ENCODE measurements at regions not wholly inside any gene's neighbourhood (a gene's known extent, or its start where the extent isn't known, plus 50 kb on each side); places are given as distances from the start of the nearest gene placed in this dataset.
"Not testable (repeated sequence)": the region's sequence is repeated elsewhere in the genome, so short reads cannot be mapped to it uniquely, and the experiment has no call there.

DNA sequence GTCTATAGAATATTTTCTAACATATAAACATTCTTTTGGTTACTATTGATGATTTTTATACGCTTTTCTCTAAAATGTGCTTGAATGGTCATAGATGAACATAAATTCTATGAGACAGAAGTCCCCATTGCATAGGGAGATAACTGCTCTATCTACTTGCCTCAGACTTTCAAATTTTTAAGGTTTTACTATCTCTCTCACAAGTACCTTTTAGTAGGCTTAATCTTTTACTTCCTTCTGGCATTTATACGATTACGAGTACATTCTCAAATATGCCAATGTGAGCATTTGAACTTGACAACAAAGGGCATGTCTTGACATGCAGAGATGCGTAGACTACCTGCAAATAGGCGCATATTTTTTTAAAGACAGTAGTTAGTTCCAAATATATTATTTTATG lies 935.9 kb upstream of the LRATD1 start:
- DNase-seq, result no peak
- H3K27ac ChIP-seq (ENCODE audit: low read length), result no peak overlapping the region

DNA sequence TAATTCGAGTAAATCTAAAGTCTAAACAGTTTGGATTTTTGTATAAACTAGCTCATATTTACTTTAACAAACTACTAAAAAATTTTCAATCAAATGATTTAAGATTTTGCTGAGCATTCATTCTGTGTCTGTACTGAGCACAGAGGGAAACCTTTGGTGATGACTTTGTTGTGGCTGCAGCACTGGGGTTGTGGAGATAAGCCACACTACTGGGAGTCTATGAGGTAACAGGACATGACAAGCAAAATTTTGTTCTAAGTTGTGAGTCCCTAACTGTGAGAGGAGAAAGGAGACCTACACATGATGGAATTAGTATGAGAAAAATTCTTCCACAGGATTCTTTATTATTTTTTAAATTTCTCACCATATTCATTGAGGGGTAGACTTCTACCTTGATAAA lies 933.7 kb upstream of the LRATD1 start:
- no peak overlapping the region for H3K27ac ChIP-seq (ENCODE audit: low read length)
- no peak for DNase-seq
- TF ChIP-seq EZH2phosphoT487 (IDR thresholded peaks at IDR 0.05; ENCODE audit: low read length), result no peak
- TF ChIP-seq, protein P1, sequence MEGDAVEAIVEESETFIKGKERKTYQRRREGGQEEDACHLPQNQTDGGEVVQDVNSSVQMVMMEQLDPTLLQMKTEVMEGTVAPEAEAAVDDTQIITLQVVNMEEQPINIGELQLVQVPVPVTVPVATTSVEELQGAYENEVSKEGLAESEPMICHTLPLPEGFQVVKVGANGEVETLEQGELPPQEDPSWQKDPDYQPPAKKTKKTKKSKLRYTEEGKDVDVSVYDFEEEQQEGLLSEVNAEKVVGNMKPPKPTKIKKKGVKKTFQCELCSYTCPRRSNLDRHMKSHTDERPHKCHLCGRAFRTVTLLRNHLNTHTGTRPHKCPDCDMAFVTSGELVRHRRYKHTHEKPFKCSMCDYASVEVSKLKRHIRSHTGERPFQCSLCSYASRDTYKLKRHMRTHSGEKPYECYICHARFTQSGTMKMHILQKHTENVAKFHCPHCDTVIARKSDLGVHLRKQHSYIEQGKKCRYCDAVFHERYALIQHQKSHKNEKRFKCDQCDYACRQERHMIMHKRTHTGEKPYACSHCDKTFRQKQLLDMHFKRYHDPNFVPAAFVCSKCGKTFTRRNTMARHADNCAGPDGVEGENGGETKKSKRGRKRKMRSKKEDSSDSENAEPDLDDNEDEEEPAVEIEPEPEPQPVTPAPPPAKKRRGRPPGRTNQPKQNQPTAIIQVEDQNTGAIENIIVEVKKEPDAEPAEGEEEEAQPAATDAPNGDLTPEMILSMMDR (IDR thresholded peaks at IDR 0.05; ENCODE audit: low read length), result no peak
- no peak for TF ChIP-seq EZH2 (optimal IDR thresholded peaks at IDR 0.05; ENCODE audit: low read depth, low read length)
- no peak overlapping the region for H3K4me2 ChIP-seq (ENCODE audit: low read depth, low read length)
- no peaks in the 10 kb centered on the region for H3K9me2 ChIP-seq (replicated peaks; ENCODE audit: insufficient read depth, low read length)
- no peaks in the 10 kb centered on the region for H3F3A ChIP-seq (ENCODE audit: insufficient read depth, low read length)
- H4K20me1 ChIP-seq (ENCODE audit: insufficient read depth, low read length), result no peaks in the 10 kb centered on the region
- H3K79me2 ChIP-seq (ENCODE audit: low read length), result no peaks in the 10 kb centered on the region
- no peaks in the 10 kb centered on the region for H3K27me3 ChIP-seq (replicated peaks; ENCODE audit: insufficient read depth, low read length)
- H3K4me3 ChIP-seq (ENCODE audit: low read length), result no peak overlapping the region
- no peaks in the 10 kb centered on the region for H3K9me3 ChIP-seq (replicated peaks; ENCODE audit: insufficient read depth, low read length)
- no peak overlapping the region for H3K9ac ChIP-seq (ENCODE audit: low read length)
- H3K36me3 ChIP-seq (replicated peaks; ENCODE audit: insufficient read depth, low read length), result no peaks in the 10 kb centered on the region
- no peaks in the 10 kb centered on the region for H3K4me1 ChIP-seq (ENCODE audit: low read length)
- H2AFZ ChIP-seq (ENCODE audit: low read length), result no peak overlapping the region

More for the DNA sequence above, 935.9 kb upstream of the LRATD1 start:
- Histone ChIP-seq H3K79me2 (ENCODE audit: low read length) (no peaks in the 10 kb centered on the region), H4K20me1 (ENCODE audit: insufficient read depth, low read length) (no peaks in the 10 kb centered on the region), H3K4me1 (ENCODE audit: low read length) (no peaks in the 10 kb centered on the region), H3K9me3 (replicated peaks; ENCODE audit: insufficient read depth, low read length) (no peaks in the 10 kb centered on the region), H3K9ac (ENCODE audit: low read length) (no peak overlapping the region), H3K4me2 (ENCODE audit: low read depth, low read length) (no peak overlapping the region), H3F3A (ENCODE audit: insufficient read depth, low read length) (no peaks in the 10 kb centered on the region), H3K36me3 (replicated peaks; ENCODE audit: insufficient read depth, low read length) (no peaks in the 10 kb centered on the region), H3K27me3 (replicated peaks; ENCODE audit: insufficient read depth, low read length) (no peaks in the 10 kb centered on the region), H2AFZ (ENCODE audit: low read length) (no peak overlapping the region), H3K9me2 (replicated peaks; ENCODE audit: insufficient read depth, low read length) (no peaks in the 10 kb centered on the region), H3K4me3 (ENCODE audit: low read length) (no peak overlapping the region)
- TF ChIP-seq, protein P1 (IDR thresholded peaks at IDR 0.05; ENCODE audit: low read length), result no peak
- TF ChIP-seq EZH2 (optimal IDR thresholded peaks at IDR 0.05; ENCODE audit: low read depth, low read length), result no peak
- no peak for TF ChIP-seq EZH2phosphoT487 (IDR thresholded peaks at IDR 0.05; ENCODE audit: low read length)

DNA sequence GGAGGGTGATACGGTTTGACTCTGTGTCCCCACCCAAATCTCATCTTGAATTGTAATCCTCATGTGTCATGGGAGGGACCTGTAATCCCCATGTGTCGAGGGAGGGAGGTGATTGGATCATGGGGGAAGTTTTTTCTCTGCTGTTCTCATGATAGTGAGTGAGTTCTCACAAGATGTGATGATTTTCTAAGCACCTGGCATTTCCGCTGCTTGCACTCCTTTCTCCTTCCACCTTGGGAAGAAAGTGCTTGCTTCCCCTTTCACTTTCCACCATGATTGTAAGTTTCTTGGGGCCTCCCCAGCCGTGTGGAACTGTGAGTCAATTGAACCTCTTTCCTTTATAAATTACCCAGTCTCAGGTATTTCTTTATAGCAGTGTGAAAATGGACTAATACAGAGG lies 932.6 kb upstream of the LRATD1 start:
- not testable (repeated sequence) for H3K9me3 ChIP-seq (replicated peaks; ENCODE audit: insufficient read depth, low read length); H3K36me3 ChIP-seq (replicated peaks; ENCODE audit: insufficient read depth, low read length); H3K9me2 ChIP-seq (replicated peaks; ENCODE audit: insufficient read depth, low read length); H3K27me3 ChIP-seq (replicated peaks; ENCODE audit: insufficient read depth, low read length); H3K4me2 ChIP-seq (ENCODE audit: low read depth, low read length); H3K79me2 ChIP-seq (ENCODE audit: low read length); H4K20me1 ChIP-seq (ENCODE audit: insufficient read depth, low read length); H3K4me1 ChIP-seq (ENCODE audit: low read length); DNase-seq; H3F3A ChIP-seq (ENCODE audit: insufficient read depth, low read length); H2AFZ ChIP-seq (ENCODE audit: low read length); H3K27ac ChIP-seq (ENCODE audit: low read length); H3K4me3 ChIP-seq (ENCODE audit: low read length); H3K9ac ChIP-seq (ENCODE audit: low read length)

DNA sequence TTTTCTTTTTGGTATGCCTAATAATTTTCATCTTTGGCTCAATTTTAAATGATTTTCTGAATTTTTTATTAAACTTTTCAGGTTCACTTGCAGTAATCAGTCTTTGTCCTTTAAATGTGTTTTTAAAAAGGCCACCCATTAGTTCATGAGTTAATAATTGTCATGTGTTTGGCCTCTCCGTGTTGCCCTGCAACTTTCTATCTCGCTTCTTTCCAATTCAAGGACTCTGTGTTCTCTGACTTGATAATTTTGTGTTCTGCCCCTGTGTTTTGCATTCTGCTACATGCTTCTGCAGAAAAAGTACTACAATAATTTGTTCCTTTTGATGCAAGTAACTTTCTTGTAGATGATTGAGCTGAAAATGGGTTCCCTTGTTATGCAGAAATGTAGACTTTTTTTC lies 921.4 kb upstream of the LRATD1 start:
- Histone ChIP-seq H3K9me3 (replicated peaks; ENCODE audit: insufficient read depth, low read length) (no peaks in the 10 kb centered on the region), H3K9ac (ENCODE audit: low read length) (no peak overlapping the region), H3K4me2 (ENCODE audit: low read depth, low read length) (no peak overlapping the region), H3K36me3 (replicated peaks; ENCODE audit: insufficient read depth, low read length) (no peaks in the 10 kb centered on the region), H3K27me3 (replicated peaks; ENCODE audit: insufficient read depth, low read length) (no peaks in the 10 kb centered on the region), H3K4me3 (ENCODE audit: low read length) (no peak overlapping the region), H2AFZ (ENCODE audit: low read length) (no peak overlapping the region), H3K79me2 (ENCODE audit: low read length) (no peaks in the 10 kb centered on the region), H4K20me1 (ENCODE audit: insufficient read depth, low read length) (no peaks in the 10 kb centered on the region), H3K27ac (ENCODE audit: low read length) (no peak overlapping the region), H3F3A (ENCODE audit: insufficient read depth, low read length) (no peaks in the 10 kb centered on the region), H3K9me2 (replicated peaks; ENCODE audit: insufficient read depth, low read length) (no peaks in the 10 kb centered on the region), H3K4me1 (ENCODE audit: low read length) (no peaks in the 10 kb centered on the region)
- TF ChIP-seq, protein P1 (IDR thresholded peaks at IDR 0.05; ENCODE audit: low read length), result no peak
- TF ChIP-seq EZH2 (optimal IDR thresholded peaks at IDR 0.05; ENCODE audit: low read depth, low read length), result no peak
- no peak for TF ChIP-seq EZH2phosphoT487 (IDR thresholded peaks at IDR 0.05; ENCODE audit: low read length)
- no peak for DNase-seq
